ENCODE measurements at regions not wholly inside any gene's neighbourhood (a gene's known extent, or its start where the extent isn't known, plus 50 kb on each side); places are given as distances from the start of the nearest gene placed in this dataset.
"Not testable (repeated sequence)": the region's sequence is repeated elsewhere in the genome, so short reads cannot be mapped to it uniquely, and the experiment has no call there.

DNA sequence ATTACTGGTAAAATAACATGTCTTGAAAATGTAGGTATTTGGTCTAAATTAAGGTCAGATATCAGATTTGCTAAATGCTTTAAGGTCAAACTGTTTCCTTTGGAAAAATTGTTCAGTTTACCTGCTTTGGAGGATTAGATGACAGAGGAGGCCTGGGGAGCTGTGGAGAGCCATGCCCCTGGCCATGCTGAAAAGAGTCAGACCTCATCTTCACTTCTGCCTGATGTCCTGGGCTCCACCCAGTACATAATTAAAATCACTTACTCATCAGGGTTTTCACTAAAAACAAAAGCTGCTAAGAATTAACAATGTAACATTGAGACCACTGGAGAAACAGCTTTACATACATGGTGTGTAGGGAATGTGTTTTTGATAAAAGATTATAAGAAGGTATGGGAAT is 60.8 kb upstream of the UNC93A start:
- no peak for DNase-seq

DNA sequence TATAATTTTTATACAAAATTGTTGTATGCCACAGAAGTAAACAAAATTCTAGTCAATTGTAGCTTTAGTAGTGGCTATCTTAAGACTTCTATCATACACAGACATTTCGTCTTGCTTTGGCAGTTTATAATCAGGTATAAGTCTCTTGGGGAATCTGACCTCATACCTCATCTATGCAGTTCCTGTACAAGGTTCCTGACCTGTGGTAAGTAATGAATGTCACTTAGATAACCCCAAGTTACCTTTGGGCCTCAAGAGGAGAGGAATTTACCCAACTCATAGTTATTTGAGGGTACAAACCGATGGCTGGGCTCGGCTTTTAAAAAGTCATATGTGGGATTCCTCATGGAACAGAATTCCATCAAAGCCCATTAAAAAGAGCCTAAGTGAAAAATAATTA is 58.8 kb upstream of the UNC93A start:
- no peak for DNase-seq

DNA sequence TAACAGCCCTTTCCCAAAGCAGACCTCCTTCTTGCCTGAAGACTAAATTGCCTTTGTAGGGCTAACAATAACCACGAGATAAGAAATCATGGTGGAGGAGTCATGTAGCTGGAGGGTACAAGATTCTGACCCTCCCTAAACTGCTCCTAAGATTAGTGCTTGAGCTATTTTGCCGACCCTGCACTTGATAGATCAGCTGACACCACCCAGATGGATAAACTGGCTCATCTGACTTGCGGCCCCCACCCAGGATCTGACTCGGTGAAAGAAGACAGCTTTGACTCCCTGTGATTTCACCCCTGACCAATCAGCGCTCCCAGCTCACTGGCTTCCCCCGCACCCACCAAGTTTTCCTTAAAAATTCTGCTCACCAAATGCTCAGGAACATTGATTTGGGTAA is 57.6 kb upstream of the UNC93A start:
- no peak for DNase-seq

DNA sequence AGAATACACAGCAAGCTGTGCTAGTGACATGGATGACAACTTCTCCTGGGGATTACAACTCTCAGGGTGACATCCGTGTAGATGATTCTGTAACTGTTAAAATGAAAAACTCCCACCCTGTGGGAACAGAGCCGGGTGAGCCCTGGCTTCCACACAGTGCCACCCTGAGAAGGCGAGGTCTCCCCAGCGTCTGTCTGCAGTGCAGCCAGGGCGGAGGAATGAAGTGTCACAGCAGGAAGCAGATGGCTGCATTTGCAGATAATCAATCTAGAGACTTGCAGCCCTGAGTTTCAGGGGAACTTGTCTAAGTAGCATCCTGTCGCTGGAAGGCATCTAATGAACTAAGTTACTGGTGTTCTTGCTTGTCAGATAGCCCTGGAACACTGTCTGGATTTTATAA is 56.5 kb upstream of the UNC93A start:
- DNase-seq, result not testable (repeated sequence)

DNA sequence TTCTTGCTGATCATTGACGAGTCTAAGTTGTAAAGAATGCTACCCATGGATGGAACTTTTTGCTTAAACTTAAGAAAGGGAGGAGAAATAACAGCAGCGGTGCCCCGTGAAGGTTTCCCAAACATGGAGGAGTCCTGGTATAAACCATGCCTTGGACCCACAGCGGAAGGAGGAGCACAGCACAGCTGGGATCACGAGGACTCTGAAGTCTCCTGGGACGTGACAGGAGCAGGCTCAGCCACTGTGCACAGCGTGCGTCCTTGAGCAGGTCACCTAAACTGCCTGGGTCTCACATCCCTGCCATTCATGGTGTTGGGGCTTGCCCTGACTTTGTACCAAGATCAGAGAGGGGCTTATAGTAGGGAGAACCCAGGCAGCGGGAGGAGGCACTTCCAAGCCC is 56.1 kb upstream of the UNC93A start:
- DNase-seq, result no peak

DNA sequence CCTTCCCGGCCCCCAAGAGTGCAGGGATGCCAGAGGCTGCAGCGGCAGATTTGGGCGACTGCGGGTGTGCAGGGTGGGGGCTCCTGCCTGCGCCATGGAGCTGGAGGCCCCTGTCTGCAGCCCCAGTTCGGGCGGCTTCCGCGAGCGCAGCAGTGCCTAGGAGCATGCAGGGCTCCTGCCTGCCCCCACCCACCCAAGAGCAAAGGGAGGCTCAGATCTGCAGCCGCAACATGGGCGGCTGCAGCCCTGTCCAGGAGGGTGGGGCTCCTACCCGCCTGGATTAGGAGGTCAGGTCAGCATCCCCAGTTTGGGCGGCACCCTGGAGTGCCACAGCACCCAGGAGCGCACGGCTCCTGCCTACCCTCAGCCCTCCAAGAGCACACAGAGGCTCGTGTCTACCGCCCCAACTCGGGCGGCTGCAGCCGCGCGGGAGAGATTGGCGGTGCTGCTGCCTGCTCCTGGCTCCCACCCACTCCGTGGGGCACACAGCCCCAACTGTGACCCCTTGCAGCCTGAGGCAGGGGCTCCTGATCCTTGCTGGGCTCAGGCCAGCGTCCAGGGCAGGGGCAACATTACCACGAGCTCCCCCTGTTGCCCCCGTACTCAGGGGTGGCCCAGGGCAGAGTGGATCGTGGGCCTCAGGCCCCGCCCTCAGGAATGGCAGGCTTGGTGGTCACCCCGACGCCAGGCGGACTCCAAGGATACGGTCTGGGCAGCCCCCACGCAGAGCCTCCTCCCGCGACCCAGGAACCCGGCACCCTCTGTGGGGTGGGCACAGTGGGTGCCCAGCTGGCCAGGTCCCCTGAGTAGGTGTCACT is 55.5 kb upstream of the UNC93A start:
- no peak for DNase-seq

DNA sequence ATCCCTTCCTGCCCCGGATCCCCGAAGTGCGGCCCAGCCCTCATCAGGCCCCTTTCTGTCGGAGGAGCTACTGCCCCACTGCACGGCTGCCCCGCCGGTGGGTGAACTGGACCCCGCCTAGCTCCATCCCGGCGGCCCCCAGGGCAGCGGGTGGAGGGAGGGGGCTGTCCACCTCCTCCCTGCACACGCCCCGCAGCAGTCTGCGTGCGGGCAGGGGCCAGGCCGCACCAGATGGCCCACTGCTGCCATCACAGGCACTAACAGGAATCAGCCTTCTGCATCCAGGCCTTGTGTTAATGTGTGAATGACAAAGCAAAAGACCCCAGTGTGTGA is 54.9 kb upstream of the UNC93A start:
- no peak for DNase-seq

DNA sequence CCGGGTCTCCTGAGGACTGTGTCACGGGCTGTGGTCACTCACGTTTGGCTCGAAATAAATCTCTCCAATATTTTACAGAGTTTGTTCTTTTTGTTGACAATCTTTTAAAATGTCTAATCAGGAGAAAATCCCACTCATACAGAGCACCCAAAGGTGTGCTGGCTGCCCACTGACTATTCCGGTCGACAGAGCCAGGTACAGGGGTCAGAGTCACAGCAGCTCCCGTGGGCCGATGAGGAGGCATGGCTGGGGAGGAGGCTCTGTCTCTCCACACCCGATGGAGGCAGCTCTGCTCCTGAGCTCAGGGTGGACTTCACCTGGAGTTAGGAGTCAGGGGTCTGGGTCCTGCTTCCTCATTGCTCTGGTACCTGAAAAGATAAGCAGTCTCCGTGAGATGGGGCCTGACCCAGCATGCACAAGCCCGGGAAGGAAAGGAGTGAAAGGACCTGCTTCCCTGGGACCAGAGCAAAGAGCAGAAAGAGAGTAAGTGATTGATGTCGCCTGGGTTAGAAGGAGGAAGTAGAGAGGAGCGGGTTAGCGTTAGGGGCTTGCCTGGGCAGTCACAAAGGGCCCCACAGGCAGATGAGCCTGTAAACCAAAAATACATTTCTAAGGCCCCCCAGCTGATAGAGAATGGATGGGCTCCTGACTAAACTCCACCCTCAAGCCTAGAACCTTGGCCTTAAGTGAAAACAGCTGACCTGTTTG is 53.5 kb upstream of the UNC93A start:
- DNase-seq, result peak; percentile 18

DNA sequence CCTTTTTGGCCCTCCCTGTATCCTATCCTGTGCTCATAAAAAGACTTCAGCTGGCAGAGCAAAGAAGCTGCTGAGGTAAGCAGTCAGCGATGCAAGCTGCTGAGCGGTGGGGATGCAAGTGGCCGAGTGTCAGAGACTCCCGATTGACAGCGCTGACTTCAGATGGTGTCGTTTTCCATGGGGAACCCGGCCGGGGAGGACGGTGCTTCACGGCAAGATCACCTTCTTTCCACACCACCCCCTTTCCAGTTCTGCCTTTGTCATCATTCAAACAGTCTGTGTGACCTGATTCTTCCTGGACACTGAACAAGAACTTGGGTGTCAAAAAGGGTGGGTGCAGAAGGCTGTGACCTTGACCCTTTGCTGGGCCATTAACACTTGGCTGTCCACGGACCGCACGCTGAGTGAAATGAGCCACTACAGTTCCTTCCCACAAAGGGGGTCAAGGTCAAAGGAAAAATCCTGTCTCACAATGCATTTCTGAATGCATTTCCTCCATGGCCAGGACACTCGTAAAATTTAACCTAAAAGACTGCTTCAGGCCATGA is 52.9 kb upstream of the UNC93A start:
- no peak for DNase-seq

DNA sequence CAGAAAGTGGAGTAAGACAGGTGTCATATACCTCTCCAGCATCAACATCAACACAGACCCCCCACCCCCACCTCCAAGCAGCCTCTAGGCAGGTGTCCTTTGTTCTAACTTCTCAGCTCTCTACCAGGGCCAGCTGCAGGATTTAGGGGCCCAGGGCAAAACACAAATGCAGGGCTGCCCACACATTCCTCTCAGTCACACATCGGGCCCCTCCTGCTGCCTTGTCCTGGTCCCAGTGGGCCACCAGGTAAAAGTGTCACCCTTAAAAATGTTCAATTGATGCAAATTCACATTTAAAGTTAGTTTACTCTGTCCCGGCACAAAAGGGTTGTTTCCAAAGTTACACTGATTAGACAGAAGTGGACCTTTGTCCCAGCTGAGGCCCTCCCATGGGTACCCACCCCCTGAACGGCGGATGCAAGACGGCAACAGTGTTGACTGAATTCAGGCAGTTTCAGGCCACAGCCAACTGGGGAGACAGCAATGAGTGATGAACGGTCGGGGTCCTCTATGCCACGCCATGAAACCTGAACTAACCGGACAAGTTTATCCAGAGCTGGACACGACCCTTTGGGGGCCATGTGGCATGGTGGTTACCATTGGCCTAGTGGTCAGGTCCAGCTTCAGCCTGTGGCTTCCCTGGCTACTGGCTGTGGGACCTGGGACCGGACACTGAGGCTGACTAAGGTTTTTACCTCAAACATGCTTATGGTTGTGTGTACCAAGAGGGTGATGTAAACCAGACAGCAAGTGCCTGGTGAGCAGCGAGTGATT is 52.2 kb upstream of the UNC93A start:
- no peak for DNase-seq

DNA sequence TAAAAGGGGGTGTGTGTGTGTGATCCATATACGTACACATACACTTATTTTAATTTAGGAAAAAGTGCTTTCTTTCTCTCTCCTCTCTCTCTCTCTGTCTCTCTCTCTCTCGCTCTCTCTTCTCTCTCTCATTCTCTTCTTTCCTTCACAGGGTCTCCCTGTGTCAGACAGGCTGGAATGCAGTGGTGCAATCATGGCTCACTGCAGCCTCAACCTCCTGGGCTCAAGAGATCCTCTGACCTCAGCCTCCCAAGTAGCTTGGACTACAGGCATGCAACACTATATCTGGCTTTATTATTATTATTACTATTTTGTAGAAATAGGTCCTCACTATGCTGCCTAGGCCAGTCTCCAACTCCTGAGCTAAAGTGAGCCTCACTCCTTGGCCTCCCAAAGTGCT is 51.6 kb upstream of the UNC93A start:
- DNase-seq, result not testable (repeated sequence)

DNA sequence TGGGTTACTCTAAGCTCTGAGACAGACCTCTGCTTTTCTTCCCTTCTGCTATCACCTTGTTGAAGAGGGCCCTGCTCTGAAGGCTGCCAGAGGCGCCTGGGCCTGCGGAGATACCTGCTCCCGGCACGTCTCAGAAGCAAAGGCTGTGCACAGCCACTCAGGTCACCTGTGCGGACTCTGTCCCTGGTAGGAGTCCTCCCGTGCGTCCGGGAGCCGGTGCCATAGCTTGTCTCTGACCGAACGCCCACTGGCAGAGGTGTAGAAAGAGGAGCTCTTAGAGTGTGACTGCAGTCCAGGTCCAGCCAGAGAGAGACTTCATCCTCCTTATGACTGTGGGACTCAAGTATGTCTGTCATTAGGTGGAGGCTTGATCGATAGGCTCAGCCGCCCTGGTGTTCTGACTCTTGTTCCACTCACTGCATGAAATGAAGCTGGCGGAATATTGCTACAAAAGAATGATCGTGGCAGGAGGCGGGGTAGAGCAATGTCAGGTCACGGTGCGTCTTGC is 51.0 kb upstream of the UNC93A start:
- DNase-seq, result no peak
